GM18867 (cell line): ENCODE measurements at regions not wholly inside any gene's neighbourhood (a gene's known extent, or its start where the extent isn't known, plus 50 kb on each side); places are given as distances from the start of the nearest gene placed in this dataset.

Experiments used
- ATAC-seq: cut with Tn5 transposase; IDR thresholded peaks from one replicate; pipeline ENCODE4 v1.9.1; 2021; ENCODE audit warnings: mild to moderate bottlenecking, moderate library complexity; ENCODE audit not compliant: unreplicated experiment

GRCh38 chr1:219993554-219994433, 52.5 kb downstream of the EPRS1 start:
- ATAC-seq = no peak

- no peak for ATAC-seq
Measured at GRCh38 chr1:219991919-219992318, 54.4 kb downstream of the EPRS1 start.

GRCh38 chr1:219991511-219991810, 54.8 kb downstream of the EPRS1 start:
- no peak for ATAC-seq

GRCh38 chr1:219990782-219991510, 55.4 kb downstream of the EPRS1 start:
- ATAC-seq = no peak

- ATAC-seq = no peak
Measured at GRCh38 chr1:219989766-219990165, 56.5 kb downstream of the EPRS1 start.

GRCh38 chr1:219988818-219989217, 57.5 kb downstream of the EPRS1 start:
- no peak for ATAC-seq

GRCh38 chr1:219988387-219988786, 57.9 kb downstream of the EPRS1 start:
- peak; percentile 80 for ATAC-seq

- ATAC-seq = no peak
Measured at GRCh38 chr1:219987325-219987724, 59.0 kb upstream of the SLC30A10 start.

GRCh38 chr1:219985169-219985568, 56.8 kb upstream of the SLC30A10 start:
- peak; percentile 57 for ATAC-seq
